Naive thymus-derived CD8-positive, alpha-beta T cell (primary cell): ENCODE measurements at regions not wholly inside any gene's neighbourhood (a gene's known extent, or its start where the extent isn't known, plus 50 kb on each side); places are given as distances from the start of the nearest gene placed in this dataset.
"Not testable (repeated sequence)": the region's sequence is repeated elsewhere in the genome, so short reads cannot be mapped to it uniquely, and the experiment has no call there.

ENCODE experiments used
- ATAC-seq, 2 donors: fragments of 150-1000 bp; cut with Tn5 transposase in 1 of 2; sonication (Bioruptor Pico), chemical (Tn5 transposase) in 1 of 2; 1 replicate in 1 of 2; 2 replicates in 1 of 2; pipeline ENCODE4 v1.10.0; 2021; ENCODE audit warnings: mild to moderate bottlenecking in 2 of 2, moderate library complexity in 2 of 2
- POLR2A ChIA-PET: fragments of 350-600 bp; sonication (Branson Sonifier 250); formaldehyde crosslinking; loops from one replicate; lab custom pipeline; 2021; ENCODE audit warnings: antibody characterized with exemption; lab: Charles Lee
- DNase-seq, 10 donors: peaks; one replicate each; pipeline versions ENCODE4 v3.0.0 to v3.0.0-alpha.2; 2020 to 2022
- H3K27ac Mint-ChIP-seq, 10 donors: one replicate each; pipeline ENCODE4 v1.8.0; 2020 to 2022; ENCODE audit warnings: mild to moderate bottlenecking in 10 of 10, mixed read lengths in 10 of 10, moderate library complexity in 4 of 10, inconsistent platforms in 1 of 10
- H3K27me3 Mint-ChIP-seq, 5 donors: one replicate each; pipeline ENCODE4 v1.8.0; 2021 to 2022; ENCODE audit warnings: mixed read lengths in 5 of 5
- H3K36me3 Mint-ChIP-seq, 3 donors: one replicate each; pipeline ENCODE4 v1.8.0; 2020 to 2022; ENCODE audit warnings: mixed read lengths in 3 of 3, mild to moderate bottlenecking in 2 of 3, inconsistent platforms in 1 of 3
- H3K4me1 Mint-ChIP-seq, 4 donors: one replicate each; pipeline ENCODE4 v1.8.0; 2021 to 2022; ENCODE audit warnings: mixed read lengths in 4 of 4
- H3K4me3 Mint-ChIP-seq, 10 donors: one replicate each; pipeline ENCODE4 v1.8.0; 2020 to 2022; ENCODE audit warnings: mild to moderate bottlenecking in 10 of 10, mixed read lengths in 10 of 10, moderate library complexity in 6 of 10, inconsistent platforms in 1 of 10
- H3K9me3 Mint-ChIP-seq, 9 donors: one replicate each; pipeline ENCODE4 v1.8.0; 2020 to 2022; ENCODE audit warnings: mixed read lengths in 9 of 9, mild to moderate bottlenecking in 3 of 9, inconsistent platforms in 1 of 9, moderate library complexity in 1 of 9

- POLR2A ChIA-PET: interaction anchor here (0.7 kb wide), 1 partner anchor 24 kb away, joined by 6 read pairs; no protein-coding TSS in a partner anchor
- no peak overlapping the region for H3K4me3 Mint-ChIP-seq
- no peak for ATAC-seq
Observed at GRCh38 chrX:65878456-65878855, 161.4 kb downstream of the VSIG4 start.

GRCh38 chrX:65877953-65878352, 161.9 kb downstream of the VSIG4 start:
- peak in 1 of 2 donors; percentile 48 for ATAC-seq

More at GRCh38 chrX:65878456-65878855, 161.4 kb downstream of the VSIG4 start:
- peak overlapping the region in 1 of 10 donors; percentile 75 for H3K27ac Mint-ChIP-seq
- H3K4me1 Mint-ChIP-seq: peaks cover 15 to 37% (median 18%) of the 10 kb centered on the region in 4 donors
- H3K9me3 Mint-ChIP-seq: peaks cover 0 to 11% (median 0%) of the 10 kb centered on the region in 9 donors
- peaks cover 0 to 9% (median 0%) of the 10 kb centered on the region in 3 donors for H3K36me3 Mint-ChIP-seq
- no peaks in the 10 kb centered on the region for H3K27me3 Mint-ChIP-seq
- DNase-seq: no peak

GRCh38 chrX:65875614-65876013, 164.3 kb downstream of the VSIG4 start:
- DNase-seq, H3K4me3 Mint-ChIP-seq, H3K36me3 Mint-ChIP-seq, H3K27ac Mint-ChIP-seq, POLR2A ChIA-PET, H3K27me3 Mint-ChIP-seq, ATAC-seq: not testable (repeated sequence)
- Mint-ChIP-seq H3K4me1 (peaks cover 10 to 35% (median 27%) of the 10 kb centered on the region in 4 donors), H3K9me3 (peaks cover 0 to 11% (median 0%) of the 10 kb centered on the region in 9 donors)

More at GRCh38 chrX:65877953-65878352, 161.9 kb downstream of the VSIG4 start:
- POLR2A ChIA-PET: interaction anchor here (0.6 kb wide), 1 partner anchor 471 kb away, joined by 3 read pairs; no protein-coding TSS in a partner anchor
- DNase-seq: no peak
- peaks cover 0 to 9% (median 0%) of the 10 kb centered on the region in 3 donors for H3K36me3 Mint-ChIP-seq
- peak overlapping the region in 2 of 10 donors; percentile 4 to 17 for H3K4me3 Mint-ChIP-seq
- peaks cover 12 to 35% (median 15%) of the 10 kb centered on the region in 4 donors for H3K4me1 Mint-ChIP-seq
- H3K9me3 Mint-ChIP-seq: peaks cover 0 to 11% (median 0%) of the 10 kb centered on the region in 9 donors
- H3K27ac Mint-ChIP-seq: peak overlapping the region in 1 of 10 donors; percentile 2
- H3K27me3 Mint-ChIP-seq: no peaks in the 10 kb centered on the region

- POLR2A ChIA-PET: no interaction called here
- Mint-ChIP-seq H3K36me3 (peaks cover 0 to 9% (median 0%) of the 10 kb centered on the region in 3 donors), H3K4me1 (peaks cover 10 to 35% (median 27%) of the 10 kb centered on the region in 4 donors), H3K9me3 (peaks cover 0 to 11% (median 0%) of the 10 kb centered on the region in 9 donors), H3K27me3 (no peaks in the 10 kb centered on the region), H3K27ac (no peak overlapping the region), H3K4me3 (peak overlapping the region in 1 of 10 donors; percentile 4)
- DNase-seq (no peak), ATAC-seq (no peak)
Observed at GRCh38 chrX:65874765-65875164, 165.1 kb downstream of the VSIG4 start.

- Mint-ChIP-seq H3K4me3 (no peak overlapping the region), H3K36me3 (peaks cover 0 to 9% (median 0%) of the 10 kb centered on the region in 3 donors), H3K27me3 (no peaks in the 10 kb centered on the region), H3K4me1 (peaks cover 7 to 35% (median 27%) of the 10 kb centered on the region in 4 donors), H3K27ac (peak overlapping the region in 1 of 10 donors; percentile 14), H3K9me3 (peaks cover 0 to 11% (median 0%) of the 10 kb centered on the region in 9 donors)
- DNase-seq (no peak), ATAC-seq (no peak)
- POLR2A ChIA-PET: no interaction called here
Observed at GRCh38 chrX:65874110-65874509, 165.8 kb downstream of the VSIG4 start.

GRCh38 chrX:65873385-65873784, 166.5 kb downstream of the VSIG4 start:
- POLR2A ChIA-PET: interaction anchor here (0.6 kb wide), 1 partner anchor 60 kb away, joined by 3 read pairs; no protein-coding TSS in a partner anchor
- Mint-ChIP-seq H3K27ac (no peak overlapping the region), H3K36me3 (peaks cover 0 to 9% (median 0%) of the 10 kb centered on the region in 3 donors), H3K4me3 (peak overlapping the region in 1 of 10 donors; percentile 23), H3K27me3 (no peaks in the 10 kb centered on the region), H3K4me1 (peaks cover 5 to 31% (median 25%) of the 10 kb centered on the region in 4 donors), H3K9me3 (peaks cover 0 to 11% (median 0%) of the 10 kb centered on the region in 9 donors)
- ATAC-seq (no peak), DNase-seq (no peak)

GRCh38 chrX:65871671-65872311, 168.1 kb downstream of the VSIG4 start:
- POLR2A ChIA-PET: no interaction called here
- Mint-ChIP-seq H3K4me3 (no peak overlapping the region), H3K27me3 (no peaks in the 10 kb centered on the region), H3K9me3 (peaks cover 0 to 11% (median 0%) of the 10 kb centered on the region in 9 donors), H3K36me3 (peaks cover 0 to 14% (median 0%) of the 10 kb centered on the region in 3 donors), H3K4me1 (peaks cover 0 to 31% (median 21%) of the 10 kb centered on the region in 4 donors), H3K27ac (no peak overlapping the region)
- DNase-seq (no peak), ATAC-seq (no peak)

GRCh38 chrX:65870544-65870943, 169.3 kb downstream of the VSIG4 start:
- H3K27me3 Mint-ChIP-seq, H3K9me3 Mint-ChIP-seq, H3K27ac Mint-ChIP-seq, ATAC-seq, POLR2A ChIA-PET, H3K4me3 Mint-ChIP-seq, DNase-seq: not testable (repeated sequence)
- Mint-ChIP-seq H3K4me1 (peaks cover 4 to 44% (median 32%) of the 10 kb centered on the region in 4 donors), H3K36me3 (peaks cover 0 to 11% (median 0%) of the 10 kb centered on the region in 3 donors)

GRCh38 chrX:65866773-65867172, 173.1 kb downstream of the VSIG4 start:
- H3K27me3 Mint-ChIP-seq: no peaks in the 10 kb centered on the region
- POLR2A ChIA-PET: no interaction called here
- DNase-seq: no peak
- peaks cover 0 to 5% (median 0%) of the 10 kb centered on the region in 3 donors for H3K36me3 Mint-ChIP-seq
- peak overlapping the region in 2 of 10 donors; percentile 28 to 75 for H3K27ac Mint-ChIP-seq
- peaks cover 8 to 48% (median 36%) of the 10 kb centered on the region in 4 donors for H3K4me1 Mint-ChIP-seq
- H3K4me3 Mint-ChIP-seq: no peak overlapping the region
- H3K9me3 Mint-ChIP-seq: peaks cover 0 to 3% (median 0%) of the 10 kb centered on the region in 9 donors
- no peak for ATAC-seq

GRCh38 chrX:65866146-65866545, 173.7 kb downstream of the VSIG4 start:
- Mint-ChIP-seq H3K4me1 (peaks cover 12 to 54% (median 39%) of the 10 kb centered on the region in 4 donors), H3K4me3 (peak overlapping the region in 5 of 10 donors; percentile 4 to 31 (median 15)), H3K9me3 (peaks cover 0 to 3% (median 0%) of the 10 kb centered on the region in 9 donors)

GRCh38 chrX:65862638-65863037, 177.2 kb downstream of the VSIG4 start:
- H3K4me1 Mint-ChIP-seq: peaks cover 17 to 63% (median 46%) of the 10 kb centered on the region in 4 donors
- POLR2A ChIA-PET: no interaction called here
- H3K36me3 Mint-ChIP-seq: peaks cover 0 to under 1% (median 0%) of the 10 kb centered on the region in 3 donors
- peak; percentile 66 to 69 for ATAC-seq
- H3K9me3 Mint-ChIP-seq: no peaks in the 10 kb centered on the region
- peak overlapping the region in 1 of 10 donors; percentile 20 for H3K27ac Mint-ChIP-seq
- no peaks in the 10 kb centered on the region for H3K27me3 Mint-ChIP-seq
- DNase-seq: peak in 7 of 10 donors; percentile 1 to 59 (median 25)
- H3K4me3 Mint-ChIP-seq: no peak overlapping the region

More at GRCh38 chrX:65866146-65866545, 173.7 kb downstream of the VSIG4 start:
- DNase-seq (peak in 4 of 10 donors; percentile 30 to 49 (median 44)), ATAC-seq (peak; percentile 72 to 94)
- H3K27me3 Mint-ChIP-seq: no peaks in the 10 kb centered on the region
- H3K27ac Mint-ChIP-seq: peak overlapping the region in 7 of 10 donors; percentile 13 to 75 (median 54)
- peaks cover 0 to 5% (median 0%) of the 10 kb centered on the region in 3 donors for H3K36me3 Mint-ChIP-seq
- POLR2A ChIA-PET: no interaction called here

- DNase-seq: no peak
- no peaks in the 10 kb centered on the region for H3K27me3 Mint-ChIP-seq
- peaks cover 0 to 18% (median 10%) of the 10 kb centered on the region in 9 donors for H3K9me3 Mint-ChIP-seq
- peak overlapping the region in 1 of 10 donors; percentile 83 for H3K27ac Mint-ChIP-seq
- H3K4me1 Mint-ChIP-seq: peaks cover 16 to 41% (median 32%) of the 10 kb centered on the region in 4 donors
- H3K4me3 Mint-ChIP-seq: peak overlapping the region in 1 of 10 donors; percentile 47
- no peak for ATAC-seq
- H3K36me3 Mint-ChIP-seq: peaks cover 0 to 18% (median 3%) of the 10 kb centered on the region in 3 donors
- POLR2A ChIA-PET: no interaction called here
Observed at GRCh38 chrX:65859299-65859698, 180.6 kb downstream of the VSIG4 start.
